Smooth muscle cell (in vitro differentiated cells): ENCODE measurements at regions not wholly inside any gene's neighbourhood (a gene's known extent, or its start where the extent isn't known, plus 50 kb on each side); places are given as distances from the start of the nearest gene placed in this dataset.

Experiments
- DNase-seq: peaks from one replicate; lab custom pipeline; 2025; ENCODE audit not compliant: unreplicated experiment; lab: John Stamatoyannopoulos, UW
- H2AFZ ChIP-seq: fragments of 200-600 bp; sonication (generic); 2 replicates; pipeline ENCODE4 v1.6.0; 2016; ENCODE audit warnings: antibody characterized with exemption, low read depth, mild to moderate bottlenecking
- H3F3A ChIP-seq: fragments of 200-600 bp; sonication (generic); 2 replicates; pipeline ENCODE4 v1.6.0; 2017; ENCODE audit warnings: antibody characterized with exemption, low read depth
- H3K27ac ChIP-seq: fragments of 200-600 bp; sonication (generic); 2 replicates; pipeline ENCODE4 v1.5.1; 2016; ENCODE audit warnings: low read depth, mild to moderate bottlenecking
- H3K27me3 ChIP-seq: fragments of 200-600 bp; sonication (generic); 2 replicates; pipeline ENCODE4 v1.6.1; 2016; ENCODE audit warnings: low read depth, mild to moderate bottlenecking
- H3K36me3 ChIP-seq: fragments of 200-600 bp; sonication (generic); 2 replicates; pipeline ENCODE4 v1.5.1; 2016; ENCODE audit warnings: low read depth
- H3K4me1 ChIP-seq: fragments of 200-600 bp; sonication (generic); 2 replicates; pipeline ENCODE4 v1.5.1; 2016; ENCODE audit warnings: low read depth
- H3K4me2 ChIP-seq: fragments of 200-600 bp; sonication (generic); 2 replicates; pipeline ENCODE4 v1.6.0; 2016; ENCODE audit warnings: mild to moderate bottlenecking
- H3K4me3 ChIP-seq: fragments of 200-600 bp; sonication (generic); 2 replicates; pipeline ENCODE4 v1.5.1; 2016; ENCODE audit warnings: mild to moderate bottlenecking
- H3K79me2 ChIP-seq: fragments of 200-600 bp; sonication (generic); 2 replicates; pipeline ENCODE4 v1.6.0; 2016; ENCODE audit warnings: low read depth, mild to moderate bottlenecking
- H3K9ac ChIP-seq: fragments of 200-600 bp; sonication (generic); 2 replicates; pipeline ENCODE4 v1.6.0; 2016; ENCODE audit warnings: low read depth
- H3K9me3 ChIP-seq: fragments of 200-600 bp; sonication (generic); replicated peaks from 2 replicates; pipeline ENCODE4 v1.5.1; 2016; ENCODE audit warnings: low read depth
- H4K20me1 ChIP-seq: fragments of 200-600 bp; sonication (generic); 2 replicates; pipeline ENCODE4 v1.6.0; 2016; ENCODE audit warnings: low read depth
- CTCF ChIP-seq: fragments of 200-600 bp; sonication (generic); IDR thresholded peaks from 2 replicates; pipeline ENCODE4 v1.5.1; 2017; ENCODE audit warnings: borderline replicate concordance, mild to moderate bottlenecking, antibody characterized with exemption; ENCODE audit not compliant: insufficient read depth, poor library complexity, severe bottlenecking
- WGBS: methylation state at CpG from one replicate; pipeline ENCODE4 v1.1.7; 2016; ENCODE audit warnings: low lambda C conversion rate; 5-methylcytosine and 5-hydroxymethylcytosine counted together

- H4K20me1 ChIP-seq, result no peaks in the 10 kb centered on the region
- no peak overlapping the region for H3K4me2 ChIP-seq
- no peak overlapping the region for H3K9ac ChIP-seq
- H3K79me2 ChIP-seq, result no peaks in the 10 kb centered on the region
- no peaks in the 10 kb centered on the region for H3K36me3 ChIP-seq
- H3K4me3 ChIP-seq, result no peak overlapping the region
- no peak overlapping the region for H3K27ac ChIP-seq
- H2AFZ ChIP-seq, result no peak overlapping the region
- H3K9me3 ChIP-seq, result no peaks in the 10 kb centered on the region
- no peak for DNase-seq
- 93% methylated on average over 3 of the region's 3 CpGs for WGBS
- H3K27me3 ChIP-seq, result no peaks in the 10 kb centered on the region
- TF ChIP-seq CTCF, result no peak
- no peaks in the 10 kb centered on the region for H3K4me1 ChIP-seq
- no peaks in the 10 kb centered on the region for H3F3A ChIP-seq
Observed at GRCh38 chr18:53887447-53887846, 337.0 kb downstream of the MBD2 start.

- H4K20me1 ChIP-seq, result no peaks in the 10 kb centered on the region
- H3K79me2 ChIP-seq, result no peaks in the 10 kb centered on the region
- no peak overlapping the region for H3K27ac ChIP-seq
- H3K36me3 ChIP-seq, result no peaks in the 10 kb centered on the region
- WGBS, result 78% methylated on average over 1 of the region's 1 CpG
- H3F3A ChIP-seq, result no peaks in the 10 kb centered on the region
- H3K4me2 ChIP-seq, result no peak overlapping the region
- no peaks in the 10 kb centered on the region for H3K9me3 ChIP-seq
- no peak for TF ChIP-seq CTCF
- DNase-seq, result no peak
- no peak overlapping the region for H3K4me3 ChIP-seq
- no peak overlapping the region for H2AFZ ChIP-seq
- H3K27me3 ChIP-seq, result no peaks in the 10 kb centered on the region
- no peak overlapping the region for H3K9ac ChIP-seq
- H3K4me1 ChIP-seq, result no peaks in the 10 kb centered on the region
Observed at GRCh38 chr18:53886058-53886457, 338.4 kb downstream of the MBD2 start.

GRCh38 chr18:53883771-53884170, 340.7 kb downstream of the MBD2 start:
- Histone ChIP-seq H3K4me3 (no peak overlapping the region), H3K79me2 (no peaks in the 10 kb centered on the region), H3K27me3 (no peaks in the 10 kb centered on the region), H3K27ac (no peak overlapping the region), H3K4me2 (no peak overlapping the region), H3K4me1 (no peaks in the 10 kb centered on the region), H2AFZ (no peak overlapping the region), H3K36me3 (no peaks in the 10 kb centered on the region), H3F3A (no peaks in the 10 kb centered on the region), H3K9ac (no peak overlapping the region), H4K20me1 (no peaks in the 10 kb centered on the region), H3K9me3 (no peaks in the 10 kb centered on the region)
- WGBS, result 96% methylated on average over 2 of the region's 2 CpGs
- TF ChIP-seq CTCF, result no peak
- DNase-seq, result no peak

- H3K79me2 ChIP-seq, result no peaks in the 10 kb centered on the region
- H3K36me3 ChIP-seq, result no peaks in the 10 kb centered on the region
- no peak for DNase-seq
- H2AFZ ChIP-seq, result no peak overlapping the region
- 91% methylated on average over 2 of the region's 2 CpGs for WGBS
- H3K4me1 ChIP-seq, result no peaks in the 10 kb centered on the region
- H3K27ac ChIP-seq, result no peak overlapping the region
- H3K9me3 ChIP-seq, result no peaks in the 10 kb centered on the region
- H3F3A ChIP-seq, result no peaks in the 10 kb centered on the region
- no peak for TF ChIP-seq CTCF
- no peak overlapping the region for H3K9ac ChIP-seq
- no peaks in the 10 kb centered on the region for H3K27me3 ChIP-seq
- H3K4me2 ChIP-seq, result no peak overlapping the region
- H4K20me1 ChIP-seq, result no peaks in the 10 kb centered on the region
- no peak overlapping the region for H3K4me3 ChIP-seq
Observed at GRCh38 chr18:53874103-53874502, 350.4 kb downstream of the MBD2 start.
